Left hindlimb (tissue), 1 donor: ENCODE measurements at regions not wholly inside any gene's neighbourhood (a gene's known extent, or its start where the extent isn't known, plus 50 kb on each side); places are given as distances from the start of the nearest gene placed in this dataset.

ENCODE experiments used
- DNase-seq: peaks from one replicate; pipeline ENCODE4 v3.0.0-alpha.2; 2018

- DNase-seq = no peak
Measured at GRCh38 chr6:22036699-22037098, 260.1 kb downstream of the PRL start.

DNA sequence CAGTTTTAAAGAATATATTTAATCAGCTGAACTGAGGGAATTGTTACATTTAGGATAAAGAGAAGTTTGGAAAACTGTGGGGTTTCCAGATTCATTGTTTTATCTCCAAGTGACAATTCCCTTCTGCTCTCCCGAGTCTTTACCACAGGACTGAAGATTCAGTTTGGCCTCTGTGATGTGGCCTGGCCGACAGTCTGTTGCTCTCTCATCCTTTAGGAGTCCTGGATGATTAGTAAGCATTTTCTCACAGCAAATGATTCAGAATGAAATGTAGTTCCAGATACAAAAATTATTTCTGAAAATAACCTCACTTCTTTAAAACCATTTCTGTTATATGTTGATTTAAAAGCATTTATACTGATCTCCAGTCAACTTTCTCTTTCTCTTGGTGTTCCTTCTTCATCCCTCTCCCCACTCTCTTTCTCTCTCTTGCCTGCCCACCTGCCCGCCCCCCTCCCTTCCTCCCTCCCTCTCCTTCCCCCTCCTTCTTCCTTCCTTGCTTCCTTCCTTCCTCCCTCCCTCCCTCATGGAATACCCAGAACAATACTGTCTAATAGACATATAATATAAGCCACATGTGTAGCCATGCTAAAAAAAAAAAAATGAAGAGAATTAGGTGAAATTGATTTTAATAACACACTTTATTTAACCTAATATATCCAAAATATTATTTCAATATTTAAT lies 254.9 kb downstream of the PRL start:
- DNase-seq = no peak

- DNase-seq = no peak
Measured at GRCh38 chr6:22042706-22043105, 254.1 kb downstream of the PRL start.

GRCh38 chr6:22043284-22043962 lies 253.4 kb downstream of the PRL start:
- no peak for DNase-seq

DNA sequence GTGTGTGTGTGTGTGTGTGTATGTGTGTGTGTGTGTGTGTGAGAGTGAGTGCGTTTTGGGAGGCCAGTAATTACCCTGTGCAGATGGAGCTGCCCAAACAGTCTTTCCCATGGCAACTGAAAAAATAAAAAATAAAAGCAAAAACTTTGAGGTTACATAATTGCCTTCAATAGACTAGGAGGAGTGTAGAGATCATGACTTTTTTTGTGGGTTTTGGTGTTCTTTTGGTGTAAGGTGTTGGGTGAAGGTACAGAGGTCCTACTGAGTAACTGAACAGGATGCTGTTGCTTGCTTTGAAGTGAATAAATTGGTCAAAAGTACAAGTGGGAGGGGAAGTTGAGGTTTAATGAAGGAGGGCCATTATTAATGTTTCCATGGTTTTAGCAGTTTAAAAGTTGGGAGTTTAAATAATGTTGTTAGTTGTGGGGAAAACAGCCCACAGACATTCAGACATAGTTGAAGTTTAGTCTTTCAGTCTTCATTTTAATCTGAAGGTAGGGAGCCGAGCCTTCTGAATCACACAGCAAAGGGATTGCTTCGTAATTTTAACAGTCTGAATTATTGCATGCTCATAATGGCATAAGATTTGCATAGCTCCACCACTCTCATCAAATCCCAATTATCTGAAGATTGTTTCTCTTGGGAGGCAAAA lies 251.4 kb downstream of the PRL start:
- DNase-seq = no peak

GRCh38 chr6:22049002-22049401 lies 247.8 kb downstream of the PRL start:
- DNase-seq = no peak

GRCh38 chr6:22053391-22053997 lies 243.3 kb downstream of the PRL start:
- DNase-seq = no peak

DNA sequence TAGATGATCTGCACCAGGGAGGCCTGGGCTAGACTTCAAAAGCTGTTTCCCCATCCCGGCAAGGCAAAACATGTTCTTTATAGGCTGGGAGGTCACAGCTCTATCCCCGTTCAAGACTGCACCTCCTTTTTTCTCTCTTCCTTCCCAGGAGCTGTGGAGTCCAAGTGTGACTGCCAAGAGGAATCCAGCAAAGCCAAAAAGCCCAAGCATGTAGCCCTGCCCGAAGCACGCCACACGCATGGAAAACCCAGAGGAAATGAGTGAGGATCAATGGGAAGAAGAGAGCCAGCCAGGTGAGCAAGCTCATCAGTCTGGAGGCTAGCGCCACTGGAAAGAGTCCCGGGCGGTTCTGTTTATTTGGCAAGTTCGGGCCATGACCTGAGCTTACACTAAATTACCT lies 240.4 kb downstream of the PRL start:
- DNase-seq = no peak

GRCh38 chr6:22057962-22058361 lies 238.9 kb downstream of the PRL start:
- no peak for DNase-seq

DNA sequence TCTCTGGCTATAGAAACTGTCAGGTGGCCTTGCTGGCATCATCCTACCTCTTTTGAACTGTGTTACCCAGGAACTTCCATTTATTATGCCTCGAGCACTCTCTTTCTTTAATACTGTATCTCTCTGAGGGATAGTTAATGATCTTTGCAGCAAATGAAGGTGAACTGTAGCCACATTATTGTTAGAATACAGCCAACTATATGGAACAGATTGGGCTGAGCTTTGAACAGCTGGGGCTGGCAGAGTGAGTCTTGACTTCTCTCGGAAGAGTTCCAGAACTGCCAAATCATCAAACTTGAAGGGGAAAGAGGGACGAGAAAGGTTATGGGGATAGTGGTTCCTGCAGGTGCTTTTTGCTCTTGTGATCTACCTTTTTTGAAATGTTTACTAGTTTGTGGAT lies 237.7 kb downstream of the PRL start:
- DNase-seq = no peak

DNA sequence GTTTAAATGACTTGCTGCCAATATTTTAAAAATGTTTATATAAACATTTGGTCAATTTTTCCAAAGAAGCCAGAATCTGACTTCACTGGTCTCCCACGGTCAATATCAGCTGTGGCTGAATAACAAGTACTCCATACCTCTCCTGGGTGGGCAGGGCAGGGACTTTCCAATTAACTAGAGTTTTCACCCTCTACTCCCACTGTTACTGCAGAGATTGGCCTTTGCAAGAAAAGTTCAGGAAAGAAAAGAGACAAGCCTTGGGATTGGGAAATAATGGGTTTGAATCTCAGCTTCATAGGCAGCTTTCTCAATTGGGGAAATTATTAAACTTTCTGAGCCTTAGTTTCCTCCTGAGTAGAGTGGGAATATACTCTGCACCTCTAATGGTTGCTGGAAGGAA lies 236.9 kb downstream of the PRL start:
- no peak for DNase-seq

GRCh38 chr6:22062807-22063408 lies 233.9 kb downstream of the PRL start:
- DNase-seq = no peak

DNA sequence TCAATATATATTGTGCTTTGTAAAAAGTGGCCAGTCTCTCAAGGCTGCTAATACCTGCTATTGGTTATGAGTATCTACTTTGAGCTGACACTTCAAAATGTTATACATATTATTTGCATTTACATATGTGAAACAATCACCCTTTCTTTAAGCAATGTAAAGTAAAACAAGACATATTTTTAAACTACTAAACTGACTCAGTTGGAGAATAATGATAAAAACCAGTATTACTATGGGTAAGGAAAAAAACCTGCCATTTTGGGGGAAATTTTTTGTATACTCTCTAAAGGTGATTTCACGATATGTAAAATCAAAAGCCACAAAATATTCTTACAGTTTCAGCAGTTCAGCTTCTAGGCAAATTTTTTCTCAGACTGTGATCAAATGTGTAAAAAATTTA lies 232.3 kb downstream of the PRL start:
- no peak for DNase-seq

DNA sequence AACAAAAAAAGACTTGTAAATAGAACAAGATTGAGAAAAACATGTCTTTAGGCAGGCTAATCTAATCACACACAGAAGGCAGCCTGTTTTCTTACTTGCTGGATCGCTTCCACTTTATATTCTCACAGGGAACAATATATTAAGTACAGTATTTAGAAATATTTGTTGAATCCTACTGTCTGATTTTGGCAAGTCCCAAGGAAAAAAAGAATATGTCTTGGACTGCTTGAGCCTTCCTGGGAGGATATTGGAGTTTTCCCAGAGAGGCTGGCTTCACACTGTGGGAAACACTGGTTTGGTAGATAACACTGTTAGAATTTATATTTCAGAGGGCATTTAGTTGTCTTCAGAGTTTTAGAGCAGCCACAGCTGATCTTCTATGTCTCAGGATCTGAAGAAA lies 229.7 kb downstream of the PRL start:
- no peak for DNase-seq

DNA sequence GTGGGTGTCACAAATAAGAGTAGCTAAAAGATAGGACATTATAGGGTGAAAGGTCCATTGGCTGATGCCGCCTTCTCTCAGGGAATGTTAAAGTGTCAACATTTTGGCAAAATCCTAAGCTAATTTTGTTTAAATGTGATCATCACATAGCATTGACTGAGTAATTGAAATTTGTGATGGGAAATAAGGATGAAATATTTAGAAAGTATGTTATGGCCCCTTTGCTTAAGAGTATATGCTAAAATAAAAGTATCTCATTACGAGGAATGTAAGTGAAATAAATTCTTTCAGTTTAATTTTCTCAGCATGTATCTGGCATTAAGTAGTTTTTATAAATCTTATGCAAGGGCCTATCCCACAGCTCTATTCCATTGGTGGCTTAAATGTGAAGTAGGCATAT lies 229.2 kb downstream of the PRL start:
- no peak for DNase-seq

- no peak for DNase-seq
Measured at GRCh38 chr6:22068561-22069305, 228.1 kb downstream of the PRL start.

GRCh38 chr6:22069306-22069800 lies 227.5 kb downstream of the PRL start:
- DNase-seq = no peak

GRCh38 chr6:22071270-22072041 lies 225.4 kb downstream of the PRL start:
- DNase-seq = peak; percentile 80

- no peak for DNase-seq
Measured at GRCh38 chr6:22072949-22073348, 223.9 kb downstream of the PRL start.

GRCh38 chr6:22073516-22074198 lies 223.2 kb downstream of the PRL start:
- no peak for DNase-seq

DNA sequence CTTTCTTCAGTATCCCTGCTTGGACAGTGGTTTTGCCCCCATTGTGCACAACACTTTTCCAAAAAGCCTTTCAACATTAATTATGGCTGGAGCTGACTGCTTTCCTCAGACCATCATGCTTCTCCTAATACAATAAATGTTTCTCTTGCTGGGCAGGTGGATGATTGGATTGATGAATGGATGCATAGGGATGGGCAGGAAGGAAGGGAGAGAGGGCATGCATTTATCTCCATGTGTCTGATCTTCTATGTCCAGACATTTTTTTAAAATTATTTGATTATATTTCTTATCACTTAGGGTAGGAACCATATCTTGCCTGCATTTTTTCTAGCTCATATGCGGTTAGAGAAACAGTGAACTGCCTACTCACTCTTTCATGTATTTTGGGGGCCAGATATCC lies 218.5 kb downstream of the PRL start:
- no peak for DNase-seq
